ENCODE measurements at regions not wholly inside any gene's neighbourhood (a gene's known extent, or its start where the extent isn't known, plus 50 kb on each side); places are given as distances from the start of the nearest gene placed in this dataset.

GRCh38 chr4:53705151-53705764, 114.0 kb upstream of the LNX1 start:
- DNase-seq (ENCODE audit: low read depth, low spot score) (no peak), ATAC-seq (no peak)
- Histone ChIP-seq H3K27ac (ENCODE audit: low read depth, low read length) (no peak overlapping the region), H3K9me3 (ENCODE audit: control insufficient read depth in 1 of 2, insufficient read depth in 1 of 2, low read depth in 1 of 2, low read length in 2 of 2) (no peaks in the 10 kb centered on the region), H4K20me1 (ENCODE audit: insufficient read depth) (no peaks in the 10 kb centered on the region), H3K4me3 (replicated peaks in 1 of 2; ENCODE audit: low read depth in 1 of 2, low read length in 2 of 2) (no peak overlapping the region), H3K79me2 (ENCODE audit: insufficient read depth, low read length) (no peaks in the 10 kb centered on the region), H2AFZ (ENCODE audit: low read depth, low read length, poor library complexity, severe bottlenecking) (no peak overlapping the region), H3K27me3 (ENCODE audit: insufficient read depth, low read length) (no peaks in the 10 kb centered on the region; the same call in 1 of the 2 replicates), H3K36me3 (ENCODE audit: control insufficient read depth in 1 of 2, insufficient read depth in 2 of 2, low read length in 2 of 2) (no peaks in the 10 kb centered on the region), H3K9me2 (ENCODE audit: insufficient read depth) (no peaks in the 10 kb centered on the region), H3K4me2 (ENCODE audit: low read length) (no peak overlapping the region), H3K9ac (ENCODE audit: low read length) (no peak overlapping the region), H3K4me1 (ENCODE audit: control insufficient read depth in 1 of 2, insufficient read depth in 2 of 2, low read length in 2 of 2) (peaks cover 12 to 15% of the 10 kb centered on the region in 2 experiments)
- ChIA-PET POLR2A (no interaction called here), CTCF (interaction anchor here (1.5 to 2.8 kb wide), 3 partner anchors 10 to 529 kb away, joined by 3 to 30 read pairs (median 12); no protein-coding TSS in a partner anchor), RAD21 (ENCODE audit: low non-redundant PET in 1 of 2, low total read pairs in 2 of 2, uncharacterized antibody in 2 of 2, unreplicated experiment in 2 of 2) (no interaction called here)
- TF ChIP-seq SP1 (IDR thresholded peaks at IDR 0.05; ENCODE audit: low read depth) (no peak), FOSL1 (IDR thresholded peaks at IDR 0.05; ENCODE audit: low read depth) (no peak), SIN3A (IDR thresholded peaks at IDR 0.05; ENCODE audit: low read depth) (no peak), YY1 (IDR thresholded peaks at IDR 0.05; ENCODE audit: extremely low read depth, insufficient replicate concordance, low read depth, low read length) (no peak), RAD21 (IDR thresholded peaks at IDR 0.05; ENCODE audit: low read depth) (no peak), POLR2A (IDR thresholded peaks at IDR 0.05; ENCODE audit: borderline replicate concordance, extremely low read depth, insufficient read depth, insufficient read length) (no peak), TCF7L2 (IDR thresholded peaks at IDR 0.05; ENCODE audit: borderline replicate concordance, extremely low read depth, insufficient read depth, insufficient read length) (no peak)
- TF ChIP-seq, protein P1, sequence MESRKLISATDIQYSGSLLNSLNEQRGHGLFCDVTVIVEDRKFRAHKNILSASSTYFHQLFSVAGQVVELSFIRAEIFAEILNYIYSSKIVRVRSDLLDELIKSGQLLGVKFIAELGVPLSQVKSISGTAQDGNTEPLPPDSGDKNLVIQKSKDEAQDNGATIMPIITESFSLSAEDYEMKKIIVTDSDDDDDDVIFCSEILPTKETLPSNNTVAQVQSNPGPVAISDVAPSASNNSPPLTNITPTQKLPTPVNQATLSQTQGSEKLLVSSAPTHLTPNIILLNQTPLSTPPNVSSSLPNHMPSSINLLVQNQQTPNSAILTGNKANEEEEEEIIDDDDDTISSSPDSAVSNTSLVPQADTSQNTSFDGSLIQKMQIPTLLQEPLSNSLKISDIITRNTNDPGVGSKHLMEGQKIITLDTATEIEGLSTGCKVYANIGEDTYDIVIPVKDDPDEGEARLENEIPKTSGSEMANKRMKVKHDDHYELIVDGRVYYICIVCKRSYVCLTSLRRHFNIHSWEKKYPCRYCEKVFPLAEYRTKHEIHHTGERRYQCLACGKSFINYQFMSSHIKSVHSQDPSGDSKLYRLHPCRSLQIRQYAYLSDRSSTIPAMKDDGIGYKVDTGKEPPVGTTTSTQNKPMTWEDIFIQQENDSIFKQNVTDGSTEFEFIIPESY (IDR thresholded peaks at IDR 0.05; ENCODE audit: extremely low read depth, insufficient replicate concordance, low read length) = no peak
- no TSS peak for BruUV-seq (replicated peaks)
- intact Hi-C loops (cut with micrococcal nuclease) = loop anchor here (10.0 kb wide), 1 partner anchor 690 kb away; no protein-coding TSS in a partner anchor

Data from HCT116 (cell line).